BE2C (cell line): ENCODE measurements at regions not wholly inside any gene's neighbourhood (a gene's known extent, or its start where the extent isn't known, plus 50 kb on each side); places are given as distances from the start of the nearest gene placed in this dataset.

Experiments used
- DNase-seq: peaks from one replicate; pipeline ENCODE4 v3.0.0-alpha.2; 2020
- H3K27me3 ChIP-seq: fragments of 250-450 bp; sonication (Bioruptor Pico); 2 replicates; pipeline ENCODE4 v1.5.1; 2020; ENCODE audit warnings: mild to moderate bottlenecking
- H3K36me3 ChIP-seq: fragments of 250-450 bp; sonication (Bioruptor Pico); 2 replicates; pipeline ENCODE4 v1.5.1; 2020; ENCODE audit warnings: mild to moderate bottlenecking
- H3K4me1 ChIP-seq: fragments of 250-450 bp; sonication (Bioruptor Pico); 2 replicates; pipeline ENCODE4 v1.5.1; 2020
- H3K4me3 ChIP-seq: 2 replicates; pipeline ENCODE4 v1.5.1; 2011; ENCODE audit warnings: low read depth, low read length
- H3K9me3 ChIP-seq: fragments of 250-450 bp; sonication (Bioruptor Pico); 2 replicates; pipeline ENCODE4 v1.5.1; 2020
- CTCF ChIP-seq: IDR thresholded peaks from 2 replicates; pipeline ENCODE4 v1.5.1; 2012; ENCODE audit warnings: mild to moderate bottlenecking, low read depth, low read length

DNA sequence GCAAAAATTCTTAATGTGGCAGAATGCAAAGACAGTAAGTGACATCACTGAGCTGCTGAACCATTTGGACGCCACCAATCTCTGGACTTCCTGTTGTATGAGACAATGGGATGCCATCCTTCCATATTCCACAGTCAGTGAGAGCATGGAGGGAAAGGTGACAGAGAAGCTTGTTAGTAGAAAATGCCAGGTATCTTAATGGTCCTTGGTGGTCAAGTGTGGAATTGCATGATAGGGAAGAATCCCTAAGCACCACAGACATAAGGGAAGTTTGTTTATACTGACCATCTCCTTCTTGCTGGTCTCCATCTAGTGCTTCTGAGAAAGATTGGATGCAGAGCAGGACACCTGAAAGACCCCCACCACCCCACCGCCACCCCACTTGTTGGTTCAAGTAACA is 1410.0 kb upstream of the TMEM132C start:
- TF ChIP-seq CTCF = no peak
- DNase-seq = no peak
- Histone ChIP-seq H3K27me3 (no peaks in the 10 kb centered on the region), H3K4me3 (no peak overlapping the region), H3K36me3 (no peaks in the 10 kb centered on the region), H3K4me1 (no peaks in the 10 kb centered on the region), H3K9me3 (no peaks in the 10 kb centered on the region; the same call in 1 of the 2 replicates)

DNA sequence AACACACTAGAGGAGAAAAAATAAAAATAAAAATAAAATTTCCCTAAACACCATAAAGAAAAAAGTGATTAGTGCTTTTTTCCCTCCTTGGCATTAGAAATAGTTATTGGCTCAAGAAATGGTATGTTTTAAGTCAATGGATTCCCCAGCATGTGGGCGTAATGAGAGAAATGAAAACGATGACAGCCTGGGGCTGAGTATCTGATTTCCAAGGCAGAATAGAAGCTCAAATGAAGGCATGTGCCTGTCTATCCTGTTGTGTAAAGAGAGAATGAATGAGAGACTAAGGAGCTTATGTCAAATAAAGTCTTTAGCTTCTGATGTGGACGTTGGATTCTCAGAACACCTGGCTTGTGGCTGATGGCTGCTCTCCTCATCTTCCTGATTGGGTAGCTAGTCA is 1408.4 kb upstream of the TMEM132C start:
- Histone ChIP-seq H3K36me3 (no peaks in the 10 kb centered on the region), H3K4me3 (no peak overlapping the region), H3K27me3 (no peaks in the 10 kb centered on the region), H3K9me3 (no peaks in the 10 kb centered on the region; the same call in 1 of the 2 replicates), H3K4me1 (no peaks in the 10 kb centered on the region)
- TF ChIP-seq CTCF = no peak
- no peak for DNase-seq

DNA sequence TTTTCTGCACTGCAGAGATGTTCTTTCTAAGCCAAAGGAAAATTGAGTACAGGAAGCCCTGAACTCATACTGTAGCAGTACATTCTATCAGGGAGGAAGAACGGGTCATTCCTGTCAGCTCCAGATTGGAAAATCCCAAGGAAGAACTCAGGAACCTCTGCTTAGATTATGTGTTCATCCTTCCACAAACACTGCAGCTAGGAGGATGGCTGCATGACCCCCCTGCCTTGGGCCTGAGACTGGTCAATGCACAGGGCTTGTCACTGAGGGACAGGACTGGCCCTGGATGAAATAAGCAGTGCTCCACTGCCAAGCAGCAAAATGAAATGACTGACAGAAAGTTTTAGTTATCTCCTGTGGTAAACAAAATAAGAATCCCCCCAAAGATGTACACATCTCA is 1406.8 kb upstream of the TMEM132C start:
- no peak for TF ChIP-seq CTCF
- DNase-seq = no peak
- Histone ChIP-seq H3K9me3 (no peaks in the 10 kb centered on the region; the same call in 1 of the 2 replicates), H3K4me3 (no peak overlapping the region), H3K4me1 (no peaks in the 10 kb centered on the region), H3K27me3 (no peaks in the 10 kb centered on the region), H3K36me3 (no peaks in the 10 kb centered on the region)

GRCh38 chr12:126862500-126862899 is 1404.5 kb upstream of the TMEM132C start:
- no peak overlapping the region for H3K4me3 ChIP-seq
- H3K27me3 ChIP-seq = no peaks in the 10 kb centered on the region
- TF ChIP-seq CTCF = no peak
- DNase-seq = no peak
- no peaks in the 10 kb centered on the region; the same call in 1 of the 2 replicates for H3K9me3 ChIP-seq
- no peaks in the 10 kb centered on the region for H3K36me3 ChIP-seq
- H3K4me1 ChIP-seq = no peaks in the 10 kb centered on the region

DNA sequence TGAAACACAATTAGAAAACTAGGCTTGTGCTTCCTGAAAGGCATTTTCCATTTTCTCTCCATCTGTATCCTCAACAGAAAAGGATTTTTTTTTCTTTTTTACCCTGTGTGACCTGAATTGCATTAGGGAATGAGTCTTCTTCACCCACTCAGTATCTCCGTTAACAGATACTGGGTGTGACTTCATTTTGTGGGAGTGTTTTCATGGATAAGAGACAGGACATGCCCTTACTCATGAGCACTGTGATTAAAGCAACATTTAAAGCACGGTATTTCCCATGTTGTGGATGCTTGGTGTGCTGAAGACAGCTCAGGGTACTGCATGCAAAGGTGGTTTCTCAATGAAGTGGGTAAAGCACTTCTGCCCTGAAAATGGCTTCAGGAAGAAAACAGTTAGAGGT is 1397.3 kb upstream of the TMEM132C start:
- DNase-seq = no peak
- H3K27me3 ChIP-seq = no peaks in the 10 kb centered on the region
- H3K4me3 ChIP-seq = no peak overlapping the region
- H3K4me1 ChIP-seq = no peaks in the 10 kb centered on the region
- H3K36me3 ChIP-seq = no peaks in the 10 kb centered on the region
- no peak for TF ChIP-seq CTCF
- no peaks in the 10 kb centered on the region for H3K9me3 ChIP-seq

- Histone ChIP-seq H3K36me3 (no peaks in the 10 kb centered on the region), H3K4me3 (no peak overlapping the region), H3K27me3 (no peaks in the 10 kb centered on the region), H3K4me1 (no peaks in the 10 kb centered on the region), H3K9me3 (no peaks in the 10 kb centered on the region)
- TF ChIP-seq CTCF = no peak
- no peak for DNase-seq
These were observed 1393.3 kb upstream of the TMEM132C start for GRCh38 chr12:126873701-126874100.
